ENCODE measurements at regions not wholly inside any gene's neighbourhood (a gene's known extent, or its start where the extent isn't known, plus 50 kb on each side); places are given as distances from the start of the nearest gene placed in this dataset.

GRCh38 chr3:177932346-177932745 lies 603.9 kb upstream of the KCNMB2 start (continued):
- no peak for TF ChIP-seq ETV6 (CRISPR knock-in tag; IDR thresholded peaks at IDR 0.05)
- TF ChIP-seq NFYB (CRISPR knock-in tag; conservative IDR thresholded peaks at IDR 0.05; ENCODE audit: low read depth) = no peak
- no peak for TF ChIP-seq FOXP1 (CRISPR knock-in tag; IDR thresholded peaks at IDR 0.05; ENCODE audit: borderline replicate concordance)
- TF ChIP-seq ZNF317 (CRISPR knock-in tag; IDR thresholded peaks at IDR 0.05; ENCODE audit: borderline replicate concordance, low read depth) = no peak
- TF ChIP-seq TEAD1 (CRISPR knock-in tag; IDR thresholded peaks at IDR 0.05) = no peak
- TF ChIP-seq GTF2I (CRISPR knock-in tag; conservative IDR thresholded peaks at IDR 0.05) = no peak
- no peak for TF ChIP-seq HMGXB4 (CRISPR knock-in tag; IDR thresholded peaks at IDR 0.05)

GRCh38 chr3:177932750-177933660 lies 603.2 kb upstream of the KCNMB2 start:
- no peaks in the 10 kb centered on the region for H3K9me3 Mint-ChIP-seq
- H3K27me3 Mint-ChIP-seq (ENCODE audit: low read depth) = no peaks in the 10 kb centered on the region
- ChIA-PET POLR2A (no interaction called here), CTCF (no interaction called here)
- 0 out of 2 replicates have a peak, but pooled peaks cover 3% of the 10 kb centered on the region for H3K4me1 Mint-ChIP-seq
- no peak overlapping the region for H3K27ac Mint-ChIP-seq
- no peaks in the 10 kb centered on the region for H3K36me3 Mint-ChIP-seq
- ATAC-seq = no peak
- no peak for TF ChIP-seq ESRRA (CRISPR knock-in tag; IDR thresholded peaks at IDR 0.05; ENCODE audit: borderline replicate concordance)
- no peak for TF ChIP-seq ZNF396 (CRISPR knock-in tag; IDR thresholded peaks at IDR 0.05; ENCODE audit: borderline replicate concordance)
- no peak for TF ChIP-seq GRHL2 (CRISPR knock-in tag; IDR thresholded peaks at IDR 0.05; ENCODE audit: insufficient replicate concordance, severe bottlenecking)
- TF ChIP-seq NFATC4 (CRISPR knock-in tag; IDR thresholded peaks at IDR 0.05) = no peak
- no peak for TF ChIP-seq FOXK1 (CRISPR knock-in tag; IDR thresholded peaks at IDR 0.05)
- no peak for TF ChIP-seq ELF4 (CRISPR knock-in tag; IDR thresholded peaks at IDR 0.05; ENCODE audit: low read depth)
- TF ChIP-seq ZNF532 (CRISPR knock-in tag; IDR thresholded peaks at IDR 0.05; ENCODE audit: borderline replicate concordance) = no peak
- no peak for TF ChIP-seq ZSCAN18 (CRISPR knock-in tag; IDR thresholded peaks at IDR 0.05)
- no peak for TF ChIP-seq AFF4 (CRISPR knock-in tag; IDR thresholded peaks at IDR 0.05; ENCODE audit: borderline replicate concordance)
- no peak for TF ChIP-seq E2F4 (CRISPR knock-in tag; IDR thresholded peaks at IDR 0.05; ENCODE audit: borderline replicate concordance, low read depth)
- no peak for TF ChIP-seq ZNF512 (CRISPR knock-in tag; IDR thresholded peaks at IDR 0.05; ENCODE audit: borderline replicate concordance)
- TF ChIP-seq HMGA2 (CRISPR knock-in tag; IDR thresholded peaks at IDR 0.05) = no peak
- H3K4me3 Mint-ChIP-seq = no peak overlapping the region
- DNase-seq (ENCODE audit: low spot score) = no peak
